K562 (cell line): ENCODE measurements at regions not wholly inside any gene's neighbourhood (a gene's known extent, or its start where the extent isn't known, plus 50 kb on each side); places are given as distances from the start of the nearest gene placed in this dataset.

Experiments
- ATAC-seq: fragments of 200-7000 bp; cut with Tn5 transposase; 3 replicates; pipeline ENCODE4 v1.9.1; 2020; ENCODE audit warnings: moderate library complexity
- BruUV-seq: library from RNA; stranded (reverse); fragments of 400-500 nt; replicated peaks from 2 replicates; lab custom pipeline; 2021; lab: Mats Ljungman, UMichigan
- CTCF ChIA-PET: fragments of 300-600 bp; formaldehyde crosslinking; extraction: SDS; loops from one replicate; lab custom pipeline; 2021; ENCODE audit warnings: low intra/inter-chr PET ratio; lab: Yijun Ruan, JAX
- POLR2A ChIA-PET: fragments of 300-600, 350-650 bp; sonication (Branson Sonifier 250); formaldehyde crosslinking; extraction: SDS; loops from one replicate; lab custom pipeline; 2021; ENCODE audit warnings: antibody characterized with exemption, inconsistent platforms; lab: Yijun Ruan, JAX
- DNase-seq, 4 experiments: peaks; one replicate each; pipeline versions ENCODE4 v3.0.0 to v3.0.0-alpha.2; 2011 to 2018; ENCODE audit warnings: low spot score in 3 of 4, mixed read lengths in 3 of 4; ENCODE audit errors: extremely low read depth in 1 of 4
- FAIRE-seq: peaks from 2 replicates; lab custom pipeline; 2011; peaks lifted over from hg19 to GRCh38; lab: Jason Lieb, UNC
- H2AFZ ChIP-seq: 2 replicates; pipeline ENCODE4 v1.6.0; 2011; ENCODE audit warnings: low read depth, low read length, control low read depth, inconsistent platforms
- H3K27ac ChIP-seq: fragments of 200-600 bp; 3 replicates; pipeline ENCODE4 v1.8.0; 2011; ENCODE audit warnings: low read depth, mild to moderate bottlenecking, control low read depth, inconsistent platforms, low read length, moderate library complexity, mixed read lengths; ENCODE audit errors: extremely low read depth
- H3K27me3 ChIP-seq, 2 experiments: fragments of 300-600 bp in 1 of 2; 2 replicates in 1 of 2; 3 replicates in 1 of 2; pipeline versions ENCODE4 v1.6.0 to v1.8.0; 2011; ENCODE audit warnings: inconsistent platforms in 2 of 2, low read length in 2 of 2, mild to moderate bottlenecking in 1 of 2, mixed read lengths in 1 of 2, moderate library complexity in 1 of 2; ENCODE audit not compliant: control insufficient read depth in 2 of 2, insufficient read depth in 2 of 2
- H3K36me3 ChIP-seq: fragments of 300-600 bp; 3 replicates; pipeline ENCODE4 v1.8.0; 2011; ENCODE audit warnings: mild to moderate bottlenecking, low read length, inconsistent platforms; ENCODE audit not compliant: control insufficient read depth, insufficient read depth
- H3K4me1 ChIP-seq, 2 experiments: fragments of 200-600 bp in 1 of 2; replicated peaks in 1 of 2; 2 replicates in 1 of 2; 3 replicates in 1 of 2; pipeline versions ENCODE4 v1.5.1 to v1.8.0; 2011; ENCODE audit warnings: inconsistent platforms in 2 of 2, low read length in 2 of 2, mild to moderate bottlenecking in 1 of 2, mixed read lengths in 1 of 2, moderate library complexity in 1 of 2; ENCODE audit not compliant: control insufficient read depth in 2 of 2, insufficient read depth in 2 of 2
- H3K4me2 ChIP-seq: 2 replicates; pipeline ENCODE4 v1.6.1; 2011; ENCODE audit warnings: low read length, control low read depth, inconsistent platforms, mixed read lengths; ENCODE audit not compliant: insufficient read depth
- H3K4me3 ChIP-seq: fragments of 200-600 bp; sonication (generic), shearing (Covaris generic); 2 replicates; pipeline ENCODE4 v1.5.1; 2016; ENCODE audit warnings: control low read depth, inconsistent platforms
- H3K79me2 ChIP-seq: fragments of 200-600 bp; 3 replicates; pipeline ENCODE4 v1.8.0; 2011; ENCODE audit warnings: low read length, inconsistent platforms; ENCODE audit not compliant: control insufficient read depth, insufficient read depth
- H3K9ac ChIP-seq, 2 experiments: 2 replicates each; pipeline versions ENCODE4 v1.6.0 to v1.6.1; 2011; ENCODE audit warnings: low read depth in 2 of 2, low read length in 2 of 2, control low read depth in 1 of 2, inconsistent platforms in 1 of 2, mild to moderate bottlenecking in 1 of 2, mixed read lengths in 1 of 2; ENCODE audit not compliant: insufficient read depth in 1 of 2
- H3K9me1 ChIP-seq: one replicate; pipeline ENCODE4 v1.6.0; 2011; ENCODE audit warnings: inconsistent platforms, mild to moderate bottlenecking, low read length, moderate library complexity; ENCODE audit not compliant: control insufficient read depth, insufficient read depth
- H3K9me3 ChIP-seq: replicated peaks from 2 replicates; pipeline ENCODE4 v1.5.1; 2011; ENCODE audit warnings: low read depth, low read length, inconsistent platforms; ENCODE audit not compliant: control insufficient read depth, insufficient read depth
- H4K20me1 ChIP-seq: replicated peaks from 2 replicates; pipeline ENCODE4 v1.6.1; 2011; ENCODE audit warnings: low read length, inconsistent platforms, mixed read lengths; ENCODE audit not compliant: control insufficient read depth, insufficient read depth
- FOXA3 ChIP-seq, 2 experiments: fragments of 450-650 bp in 1 of 2; sonication (generic) in 1 of 2; formaldehyde crosslinking; IDR thresholded peaks in 1 of 2; conservative IDR thresholded peaks in 1 of 2; 2 replicates each; pipeline versions ENCODE4 v1.4.0 to v1.8.0; 2020 to 2022; ENCODE audit warnings: mild to moderate bottlenecking in 2 of 2, missing genetic modification reagents in 1 of 2
- FOXJ3 ChIP-seq: sonication (generic); formaldehyde crosslinking; IDR thresholded peaks from 2 replicates; pipeline ENCODE4 v1.4.0; 2020; ENCODE audit warnings: mild to moderate bottlenecking, missing genetic modification reagents
- JUND ChIP-seq, 2 experiments: IDR thresholded peaks; 2 replicates in 1 of 2; 3 replicates in 1 of 2; pipeline ENCODE4 v1.6.1; 2011; ENCODE audit warnings: borderline replicate concordance in 2 of 2, low read depth in 2 of 2, low read length in 2 of 2, improper control_type of control experiment in 1 of 2, missing biosample characterization in 1 of 2, missing genetic modification characterization in 1 of 2, missing genetic modification reagents in 1 of 2
- SMARCB1 ChIP-seq: IDR thresholded peaks from 2 replicates; pipeline ENCODE4 v1.6.1; 2011; ENCODE audit warnings: improper control_type of control experiment, low read depth; ENCODE audit not compliant: insufficient read length
- TOE1 ChIP-seq, 2 experiments: fragments of 450-650 bp in 1 of 2; sonication (generic) in 1 of 2; formaldehyde crosslinking in 1 of 2; IDR thresholded peaks; 2 replicates each; pipeline versions ENCODE4 v1.7.1 to v1.8.0; 2016 to 2022; ENCODE audit warnings: borderline replicate concordance in 2 of 2, mild to moderate bottlenecking in 2 of 2, antibody characterized with exemption in 1 of 2, inconsistent platforms in 1 of 2, low read depth in 1 of 2, missing genetic modification reagents in 1 of 2, moderate library complexity in 1 of 2
- WGBS: fragments of 100-300 bp; shearing (Covaris generic); methylation state at CpG from one replicate; pipeline ENCODE4 v1.1.6; 2016; ENCODE audit warnings: low coverage, mixed read lengths; ENCODE audit not compliant: insufficient coverage; ENCODE audit errors: missing lambda C conversion rate; 5-methylcytosine and 5-hydroxymethylcytosine counted together
- in situ Hi-C: fragments of 300-500 bp; cut with MboI; formaldehyde crosslinking; loops from 4 replicates; pipeline ENCODE4 v1.15.0; 2018; ENCODE audit warnings: inconsistent platforms, mixed read lengths
- intact Hi-C: fragments of 100-400 bp; cut with micrococcal nuclease; formaldehyde crosslinking; loops from 2 replicates; pipeline ENCODE4 v1.14.2; 2022

DNA sequence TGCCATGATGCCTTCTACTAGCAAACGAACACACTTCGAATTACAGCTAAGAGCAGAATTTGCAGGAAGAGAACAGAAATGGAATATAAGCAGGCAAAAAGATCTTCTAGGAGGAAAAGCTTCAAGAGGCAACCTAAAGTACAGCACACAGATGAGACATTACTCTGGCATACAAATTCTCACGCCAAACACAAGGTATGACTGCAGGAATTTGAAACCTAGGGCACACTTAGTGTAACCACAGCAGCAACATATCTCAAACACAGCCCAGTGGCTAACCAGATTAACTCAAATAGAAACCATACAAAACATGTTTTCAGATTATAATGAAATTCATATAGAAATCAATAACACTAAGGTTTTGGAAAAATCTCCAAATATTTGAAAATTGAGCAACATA, 481.0 kb upstream of the RGMB start:
- no peaks in the 10 kb centered on the region for H3K9me1 ChIP-seq
- intact Hi-C loops: no loop called here
- ATAC-seq: no peak
- FAIRE-seq: no peak
- no peak for TF ChIP-seq JUND (IDR thresholded peaks at IDR 0.05; ENCODE audit: borderline replicate concordance, low read depth, low read length)
- TF ChIP-seq JUND (tag; IDR thresholded peaks at IDR 0.05; ENCODE audit: borderline replicate concordance, low read depth, low read length): no peak
- TF ChIP-seq SMARCB1: no peak
- no peak for TF ChIP-seq TOE1 (IDR thresholded peaks at IDR 0.05; ENCODE audit: borderline replicate concordance)
- no peak for TF ChIP-seq TOE1 (CRISPR knock-in tag; IDR thresholded peaks at IDR 0.05; ENCODE audit: borderline replicate concordance, low read depth)
- no peak for TF ChIP-seq FOXJ3
- TF ChIP-seq FOXA3 (CRISPR knock-in tag; conservative IDR thresholded peaks at IDR 0.05 in 1 of 2, IDR thresholded peaks at IDR 0.05 in 1 of 2): no peak
- TF ChIP-seq, all 486 proteins: peak for 0
- ChIA-PET POLR2A (no interaction called here), CTCF (no interaction called here)
- Histone ChIP-seq H3K79me2 (no peaks in the 10 kb centered on the region), H3K4me3 (no peak overlapping the region), H3K36me3 (no peaks in the 10 kb centered on the region), H3K4me1 (no peaks in the 10 kb centered on the region), H3K27ac (no peak overlapping the region), H3K4me2 (no peak overlapping the region), H3K9ac (no peak overlapping the region), H3K27me3 (no peaks in the 10 kb centered on the region), H2AFZ (no peak overlapping the region), H3K9me3 (no peaks in the 10 kb centered on the region), H4K20me1 (no peaks in the 10 kb centered on the region)
- in situ Hi-C loops: loop anchor here (25.0 kb wide), 1 partner anchor 1370 kb away; no protein-coding TSS in a partner anchor
- 0% methylated on average over 3 of the region's 3 CpGs for WGBS
- no peak for DNase-seq
- no TSS peak for BruUV-seq
